ACC112 (cell line): ENCODE measurements at regions not wholly inside any gene's neighbourhood (a gene's known extent, or its start where the extent isn't known, plus 50 kb on each side); places are given as distances from the start of the nearest gene placed in this dataset.
"Not testable (repeated sequence)": the region's sequence is repeated elsewhere in the genome, so short reads cannot be mapped to it uniquely, and the experiment has no call there.

Source experiments
- H2AFZ ChIP-seq: fragments of 200-600 bp; sonication (generic); one replicate; pipeline ENCODE4 v1.6.0; 2017; ENCODE audit warnings: antibody characterized with exemption, low read length; ENCODE audit not compliant: unreplicated experiment
- H3K27ac ChIP-seq: fragments of 200-600 bp; sonication (generic); 2 replicates; pipeline ENCODE4 v1.5.1; 2014; ENCODE audit warnings: low read depth, mild to moderate bottlenecking, antibody characterized with exemption, low read length, moderate library complexity
- H3K27me3 ChIP-seq: fragments of 200-600 bp; sonication (generic); 2 replicates; pipeline ENCODE4 v1.6.1; 2014; ENCODE audit warnings: mild to moderate bottlenecking, antibody characterized with exemption, low read length, moderate library complexity, mixed read lengths; ENCODE audit not compliant: insufficient read depth
- H3K36me3 ChIP-seq: fragments of 200-600 bp; sonication (generic); 2 replicates; pipeline ENCODE4 v1.6.1; 2016; ENCODE audit warnings: mild to moderate bottlenecking, antibody characterized with exemption, low read length, moderate library complexity, mixed read lengths; ENCODE audit not compliant: insufficient read depth
- H3K4me1 ChIP-seq: fragments of 200-600 bp; sonication (generic); one replicate; pipeline ENCODE4 v1.6.1; 2016; ENCODE audit warnings: low read length, mixed read lengths; ENCODE audit not compliant: insufficient read depth, unreplicated experiment, control insufficient read depth
- H3K4me3 ChIP-seq: fragments of 200-600 bp; sonication (generic); 2 replicates; pipeline ENCODE4 v1.5.1; 2014; ENCODE audit warnings: mild to moderate bottlenecking, low read depth, low read length
- H3K79me2 ChIP-seq: fragments of 200-600 bp; sonication (generic); one replicate; pipeline ENCODE4 v1.6.0; 2016; ENCODE audit warnings: low read length; ENCODE audit not compliant: control insufficient read depth, unreplicated experiment, insufficient read depth

DNA sequence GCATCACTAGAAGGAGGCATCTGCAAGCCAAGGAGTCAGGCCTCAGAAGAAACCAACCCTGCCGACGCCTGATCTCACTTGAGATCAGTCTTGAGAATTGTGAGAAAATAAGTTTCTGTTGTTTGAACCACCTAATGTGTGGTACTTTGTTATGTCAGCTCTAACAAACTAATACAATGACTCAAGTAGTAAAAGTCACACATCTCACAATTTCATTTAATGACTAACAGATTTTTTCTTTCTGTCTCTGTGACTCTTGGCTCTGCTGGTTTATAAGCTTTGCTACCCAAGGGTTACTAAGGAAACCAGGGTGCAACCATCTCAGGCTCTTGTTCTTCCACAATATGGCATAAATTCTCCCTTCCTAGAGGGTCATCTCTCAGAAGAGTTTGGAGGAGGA is 315.8 kb upstream of the GRAMD2B start:
- H3K36me3 ChIP-seq, result no peaks in the 10 kb centered on the region
- H3K27me3 ChIP-seq, result no peaks in the 10 kb centered on the region
- no peaks in the 10 kb centered on the region for H3K4me1 ChIP-seq
- no peak overlapping the region for H2AFZ ChIP-seq
- no peak overlapping the region for H3K27ac ChIP-seq
- no peak overlapping the region for H3K4me3 ChIP-seq
- no peaks in the 10 kb centered on the region for H3K79me2 ChIP-seq

GRCh38 chr5:126108470-126108869 is 314.7 kb upstream of the GRAMD2B start:
- Histone ChIP-seq H3K79me2 (no peaks in the 10 kb centered on the region), H3K4me3 (no peak overlapping the region), H3K4me1 (no peaks in the 10 kb centered on the region), H2AFZ (no peak overlapping the region), H3K27ac (no peak overlapping the region), H3K27me3 (no peaks in the 10 kb centered on the region), H3K36me3 (no peaks in the 10 kb centered on the region)

DNA sequence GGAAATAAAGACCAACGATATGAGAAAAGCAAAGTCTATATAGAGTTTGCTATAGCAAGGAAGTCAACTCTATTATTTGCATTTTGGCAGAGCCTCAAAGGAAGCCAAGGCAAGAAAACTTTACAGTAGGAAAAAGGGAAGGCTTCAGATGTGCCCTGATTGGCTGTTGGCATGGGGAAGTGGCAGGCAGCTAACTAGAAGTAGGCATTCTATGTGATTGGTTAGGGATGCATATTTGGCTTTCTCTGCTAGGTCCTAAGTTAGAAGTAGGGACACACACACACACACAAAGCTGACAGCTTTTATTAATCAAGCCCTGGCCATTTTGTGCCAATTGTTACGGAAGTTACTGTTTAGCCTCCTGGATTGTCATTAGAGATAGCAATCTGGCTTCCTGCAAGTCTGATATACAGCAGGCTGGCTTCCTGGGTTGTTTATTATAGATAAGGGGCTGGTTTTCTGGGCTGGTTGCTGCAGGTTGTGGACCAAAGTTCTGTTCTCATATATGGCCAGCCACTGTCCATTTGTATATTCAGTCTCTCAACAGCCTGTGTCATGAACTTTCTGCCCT is 308.1 kb upstream of the GRAMD2B start:
- Histone ChIP-seq H2AFZ (no peak overlapping the region), H3K4me3 (no peak overlapping the region), H3K79me2 (no peaks in the 10 kb centered on the region), H3K36me3 (no peaks in the 10 kb centered on the region), H3K27ac (no peak overlapping the region), H3K27me3 (no peaks in the 10 kb centered on the region), H3K4me1 (no peaks in the 10 kb centered on the region)

DNA sequence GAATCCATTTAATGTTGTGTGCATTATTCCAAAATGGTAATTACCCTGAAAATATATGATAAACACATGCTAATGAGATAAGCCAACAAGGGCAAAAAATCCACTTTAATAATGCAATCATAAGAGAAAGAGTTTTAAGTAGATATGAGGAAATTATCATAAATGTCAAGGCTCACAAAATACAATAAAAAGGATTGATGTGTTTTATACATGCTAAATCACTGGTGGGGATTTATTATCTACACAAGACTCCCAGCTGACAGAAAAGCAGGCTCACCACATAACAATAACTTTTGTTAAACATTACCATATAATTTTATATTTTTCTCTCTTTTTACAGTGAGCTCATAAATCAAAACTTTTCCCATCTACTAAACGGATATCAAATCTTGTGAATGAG is 306.2 kb upstream of the GRAMD2B start:
- no peak overlapping the region for H2AFZ ChIP-seq
- H3K36me3 ChIP-seq, result no peaks in the 10 kb centered on the region
- no peak overlapping the region for H3K27ac ChIP-seq
- H3K27me3 ChIP-seq, result no peaks in the 10 kb centered on the region
- H3K79me2 ChIP-seq, result no peaks in the 10 kb centered on the region
- no peaks in the 10 kb centered on the region for H3K4me1 ChIP-seq
- H3K4me3 ChIP-seq, result no peak overlapping the region

GRCh38 chr5:126119887-126120442 is 303.2 kb upstream of the GRAMD2B start:
- Histone ChIP-seq H3K27me3 (no peaks in the 10 kb centered on the region), H3K36me3 (no peaks in the 10 kb centered on the region), H3K79me2 (no peaks in the 10 kb centered on the region), H2AFZ (no peak overlapping the region), H3K27ac (no peak overlapping the region), H3K4me1 (peaks cover 18% of the 10 kb centered on the region), H3K4me3 (no peak overlapping the region)

DNA sequence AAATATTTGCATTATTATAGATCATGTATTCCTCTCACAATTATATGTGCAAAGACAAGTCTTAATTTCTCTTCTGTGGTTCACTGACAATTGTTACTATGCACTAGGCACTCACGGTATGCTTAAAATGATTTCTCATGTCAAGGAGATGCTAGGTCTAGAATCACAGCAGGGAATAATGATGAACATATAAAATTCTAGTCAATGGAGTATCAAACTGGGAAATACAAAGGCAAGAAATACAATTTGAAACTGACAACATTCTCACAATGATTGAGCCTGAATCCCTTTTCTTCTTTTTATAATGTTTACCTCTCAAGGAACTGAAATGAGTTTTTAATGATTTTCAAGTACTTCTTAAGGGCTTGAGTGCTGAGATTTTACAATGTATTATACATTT is 302.3 kb upstream of the GRAMD2B start:
- H3K79me2 ChIP-seq, result no peaks in the 10 kb centered on the region
- no peak overlapping the region for H3K27ac ChIP-seq
- H2AFZ ChIP-seq, result no peak overlapping the region
- no peaks in the 10 kb centered on the region for H3K36me3 ChIP-seq
- no peak overlapping the region for H3K4me3 ChIP-seq
- H3K27me3 ChIP-seq, result no peaks in the 10 kb centered on the region
- H3K4me1 ChIP-seq, result peaks cover 27% of the 10 kb centered on the region

DNA sequence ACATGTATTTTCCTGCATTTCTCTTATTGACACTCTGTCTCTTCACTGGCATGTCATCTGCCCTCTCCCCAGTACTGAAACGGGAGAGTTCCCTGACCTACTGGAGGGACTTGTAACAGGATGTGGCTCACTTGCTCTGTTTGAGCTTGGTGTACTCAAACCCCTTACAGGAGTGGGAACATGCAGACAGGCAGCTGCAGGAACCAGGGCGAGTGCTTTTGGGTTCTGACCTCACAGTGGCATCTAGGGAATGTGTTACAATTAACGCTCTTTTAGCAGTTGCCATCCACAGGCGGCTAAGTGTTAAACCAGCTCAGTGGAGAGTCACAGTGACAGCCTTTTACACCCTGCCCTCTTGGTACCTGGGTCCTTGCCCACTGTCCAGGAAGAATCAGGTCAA is 300.3 kb upstream of the GRAMD2B start:
- Histone ChIP-seq H3K79me2 (no peaks in the 10 kb centered on the region), H2AFZ (no peak overlapping the region), H3K4me1 (peaks cover 46% of the 10 kb centered on the region), H3K36me3 (no peaks in the 10 kb centered on the region), H3K4me3 (no peak overlapping the region), H3K27ac (no peak overlapping the region), H3K27me3 (no peaks in the 10 kb centered on the region)

- H3K27me3 ChIP-seq, result no peaks in the 10 kb centered on the region
- no peaks in the 10 kb centered on the region for H3K79me2 ChIP-seq
- H2AFZ ChIP-seq, result peak overlapping the region; percentile 16
- peak overlapping the region; percentile 79 for H3K27ac ChIP-seq
- H3K4me3 ChIP-seq, result peak overlapping the region; percentile 53
- H3K36me3 ChIP-seq, result no peaks in the 10 kb centered on the region
- peaks cover 51% of the 10 kb centered on the region for H3K4me1 ChIP-seq
Measured at GRCh38 chr5:126124706-126125345, 298.4 kb upstream of the GRAMD2B start.

DNA sequence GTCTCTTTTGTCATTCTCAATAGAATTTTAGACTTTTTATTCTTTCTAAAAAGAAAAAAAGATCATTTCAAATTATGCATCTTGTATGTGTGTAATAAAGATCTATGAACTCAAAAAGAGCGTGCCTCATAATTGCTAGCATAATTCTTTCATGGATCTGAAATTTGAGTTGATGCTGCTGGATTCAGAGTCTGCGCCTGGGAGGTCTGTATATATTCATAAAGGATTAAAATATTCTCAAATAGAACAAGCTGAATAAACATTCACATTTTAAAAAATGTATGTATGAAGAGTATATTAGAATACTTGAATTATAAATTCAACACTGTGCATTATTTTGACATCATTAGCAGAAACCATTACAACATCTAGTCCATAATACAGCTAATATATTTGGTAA is 297.8 kb upstream of the GRAMD2B start:
- Histone ChIP-seq H3K27ac (peak overlapping the region; percentile 79), H3K4me3 (0 out of 2 replicates have a peak overlapping the region, but pooled peaks have one; percentile 53), H3K79me2 (no peaks in the 10 kb centered on the region), H3K27me3 (no peaks in the 10 kb centered on the region), H3K36me3 (no peaks in the 10 kb centered on the region), H3K4me1 (peaks cover 51% of the 10 kb centered on the region), H2AFZ (peak overlapping the region; percentile 16)

DNA sequence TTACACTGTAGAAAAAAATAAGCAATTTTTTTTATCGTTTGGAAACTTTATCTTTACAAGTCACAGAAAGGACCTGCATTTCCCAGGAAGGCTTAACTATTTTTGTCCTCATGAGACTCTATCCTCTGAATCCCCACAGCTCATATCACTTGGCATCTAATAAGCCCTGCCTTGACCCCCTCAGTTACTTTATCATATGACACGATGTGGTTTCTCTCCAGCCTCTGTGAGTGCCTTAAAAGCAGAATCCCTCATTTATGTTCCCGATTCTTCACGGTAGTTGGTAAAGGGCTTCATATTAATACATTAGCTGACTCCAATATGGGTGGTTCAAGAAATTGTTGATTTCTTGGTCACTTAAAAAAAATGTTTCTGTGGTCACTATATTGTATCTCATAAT is 296.6 kb upstream of the GRAMD2B start:
- Histone ChIP-seq H3K4me3 (no peak overlapping the region), H2AFZ (peak overlapping the region; percentile 36), H3K79me2 (no peaks in the 10 kb centered on the region), H3K36me3 (no peaks in the 10 kb centered on the region), H3K4me1 (peaks cover 51% of the 10 kb centered on the region), H3K27ac (peak overlapping the region; percentile 25; the same call in 1 of the 2 replicates), H3K27me3 (no peaks in the 10 kb centered on the region)

GRCh38 chr5:126127371-126127770 is 295.8 kb upstream of the GRAMD2B start:
- not testable (repeated sequence) for H3K79me2 ChIP-seq, H3K4me3 ChIP-seq, H3K36me3 ChIP-seq, H2AFZ ChIP-seq, H3K27me3 ChIP-seq
- Histone ChIP-seq H3K4me1 (peaks cover 51% of the 10 kb centered on the region), H3K27ac (peak overlapping the region; percentile 53)
